HG03378 (cell line): ENCODE measurements at regions not wholly inside any gene's neighbourhood (a gene's known extent, or its start where the extent isn't known, plus 50 kb on each side); places are given as distances from the start of the nearest gene placed in this dataset.

Experiments
- ATAC-seq: cut with Tn5 transposase; IDR thresholded peaks from one replicate; pipeline ENCODE4 v1.9.1; 2021; ENCODE audit warnings: mild to moderate bottlenecking, moderate library complexity; ENCODE audit not compliant: unreplicated experiment

- ATAC-seq: no peak
Measured at GRCh38 chr10:43811871-43812270, 163.2 kb upstream of the ZNF32 start.

DNA sequence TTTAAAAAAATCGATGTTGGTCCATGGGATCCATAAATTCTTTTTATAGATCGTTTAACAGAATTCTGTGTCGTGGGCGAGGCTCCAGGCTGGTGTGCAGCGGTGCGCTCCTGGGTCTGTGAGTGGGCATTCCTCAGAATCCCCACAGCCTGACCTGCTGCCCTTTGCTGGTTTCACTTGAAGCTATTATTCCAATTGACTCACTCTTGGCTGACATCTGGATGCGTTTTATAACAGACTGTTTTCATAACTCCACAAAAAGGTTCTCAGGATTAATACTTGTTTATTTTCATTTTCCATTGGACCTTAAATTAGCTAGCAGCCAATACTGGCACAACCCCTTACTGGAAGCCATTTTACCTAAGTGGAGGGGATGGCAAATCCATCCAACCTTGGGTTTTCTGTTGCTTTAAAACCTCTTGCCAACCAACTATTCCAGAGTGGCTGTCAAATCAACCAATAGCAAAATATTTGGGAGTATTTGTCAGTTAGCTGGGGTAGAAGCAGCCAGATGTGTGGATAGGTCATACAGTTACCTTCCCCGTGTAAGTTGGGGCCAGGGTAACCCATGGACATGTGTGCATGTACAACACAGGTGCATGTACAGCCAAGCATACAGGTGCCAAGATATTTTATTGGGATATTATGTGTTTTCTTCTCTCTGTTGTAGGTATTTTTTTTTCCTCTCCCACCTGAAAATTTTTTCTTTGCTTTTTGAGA is 160.7 kb upstream of the ZNF32 start:
- ATAC-seq: no peak

GRCh38 chr10:43808136-43808535 is 159.5 kb upstream of the ZNF32 start:
- peak; percentile 89 for ATAC-seq

DNA sequence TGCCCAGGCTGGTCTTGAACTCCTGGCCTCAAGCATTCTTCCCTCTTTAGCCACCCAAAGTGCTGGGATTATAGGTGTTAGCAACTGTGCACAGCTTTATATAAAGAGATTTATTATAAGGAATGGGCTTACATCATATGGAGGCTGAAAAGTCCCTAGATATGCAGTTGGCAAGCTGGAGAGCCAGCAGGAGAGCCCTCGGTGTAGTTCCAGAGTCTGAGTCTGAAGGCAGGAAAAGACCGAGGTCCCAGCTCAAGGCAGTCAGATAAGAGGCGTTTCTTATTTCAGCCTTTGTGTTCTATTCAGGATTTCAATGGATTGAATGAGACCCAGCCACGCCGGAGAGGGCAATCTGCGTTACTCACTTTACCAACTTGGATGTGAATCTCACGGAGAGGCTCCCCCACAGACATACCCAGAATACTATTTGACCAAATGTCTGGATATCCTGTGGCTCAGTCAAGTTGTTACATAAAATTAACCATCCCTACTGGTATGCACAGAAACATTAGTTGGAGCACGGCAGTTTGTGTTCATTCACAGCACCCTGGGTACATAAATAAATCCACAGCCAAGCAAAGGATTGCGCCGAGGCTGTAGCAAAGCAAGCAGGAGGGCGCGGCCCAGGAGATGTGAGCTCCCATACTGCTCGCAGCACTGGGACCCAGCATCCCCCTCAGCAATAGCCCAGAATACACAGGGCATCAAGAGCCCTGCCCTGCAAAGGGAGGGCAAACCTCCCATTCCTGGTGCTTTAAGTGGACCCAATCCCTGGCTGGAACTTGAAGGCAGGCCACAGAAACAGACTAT is 158.4 kb upstream of the ZNF32 start:
- no peak for ATAC-seq

DNA sequence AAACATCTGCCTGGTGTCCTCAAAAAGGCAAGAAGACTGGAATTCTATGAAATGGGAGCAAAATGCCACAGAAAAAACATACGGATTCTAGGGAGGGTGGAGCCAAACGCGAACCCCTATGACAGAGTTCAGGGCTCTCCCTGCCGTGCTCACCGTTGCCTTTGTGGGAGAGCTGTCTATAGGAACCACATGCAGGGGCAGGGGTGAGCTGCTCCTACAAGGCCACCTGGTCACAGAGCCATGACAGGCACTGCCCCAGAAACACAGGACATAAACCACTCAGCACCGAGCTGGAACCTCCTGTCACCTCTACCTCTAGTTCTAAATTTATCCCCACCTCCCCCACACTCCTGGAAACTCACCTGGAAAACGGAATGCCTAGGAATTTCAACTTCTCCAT is 155.1 kb upstream of the ZNF32 start:
- no peak for ATAC-seq

DNA sequence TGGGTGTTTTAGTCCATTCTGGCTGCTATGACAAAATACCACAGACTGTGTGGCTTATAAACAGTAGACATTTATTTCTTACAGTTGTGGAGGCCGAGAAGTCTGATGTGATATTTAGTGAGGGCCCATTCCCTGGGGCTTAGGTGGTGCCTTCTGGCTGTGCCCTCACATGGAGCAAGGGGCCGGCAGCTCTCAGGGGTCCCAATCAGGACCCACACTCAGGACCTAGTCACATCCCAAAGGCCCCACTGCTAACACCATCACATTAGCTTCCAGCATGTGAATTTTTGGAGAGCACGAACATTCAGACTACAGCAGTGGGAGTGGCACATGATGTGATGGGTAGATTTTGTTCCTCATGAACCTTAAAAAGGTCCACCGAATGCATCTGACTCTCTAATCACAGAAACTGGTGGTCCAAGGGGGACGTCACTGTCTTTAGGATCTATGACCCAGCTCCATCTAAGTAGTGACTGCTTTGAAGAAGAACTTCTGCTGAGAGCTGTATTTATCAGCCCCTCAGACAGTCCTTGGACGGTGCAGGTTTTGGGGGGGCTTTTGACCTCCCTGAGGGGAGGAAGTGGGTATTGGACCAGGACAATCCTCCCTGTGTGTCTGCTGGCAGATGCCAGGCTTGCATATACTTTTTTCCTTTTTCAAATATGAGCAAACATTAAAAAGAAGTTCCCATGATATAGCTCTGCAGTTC is 154.5 kb upstream of the ZNF32 start:
- no peak for ATAC-seq

DNA sequence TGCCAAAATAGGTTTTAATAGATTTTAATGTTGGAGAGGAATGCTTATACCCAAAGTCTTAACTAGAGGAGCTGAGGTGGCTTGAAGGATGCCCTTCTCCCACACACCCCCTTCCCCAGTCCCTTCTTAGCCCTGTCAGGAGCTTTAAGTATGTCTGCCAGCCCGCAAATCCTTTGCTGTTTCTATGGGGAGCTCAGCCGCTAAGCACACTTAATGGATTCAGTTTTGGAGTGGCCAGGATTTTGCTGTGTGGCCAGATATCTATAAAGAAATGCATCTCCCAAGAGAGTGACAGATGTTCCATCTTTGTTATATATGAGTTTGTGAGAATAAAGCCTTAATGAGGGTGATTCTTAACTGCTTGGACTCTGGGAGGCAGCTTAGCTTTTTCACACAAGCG is 152.9 kb upstream of the ZNF32 start:
- no peak for ATAC-seq

- no peak for ATAC-seq
Measured at GRCh38 chr10:43801140-43801539, 152.5 kb upstream of the ZNF32 start.

DNA sequence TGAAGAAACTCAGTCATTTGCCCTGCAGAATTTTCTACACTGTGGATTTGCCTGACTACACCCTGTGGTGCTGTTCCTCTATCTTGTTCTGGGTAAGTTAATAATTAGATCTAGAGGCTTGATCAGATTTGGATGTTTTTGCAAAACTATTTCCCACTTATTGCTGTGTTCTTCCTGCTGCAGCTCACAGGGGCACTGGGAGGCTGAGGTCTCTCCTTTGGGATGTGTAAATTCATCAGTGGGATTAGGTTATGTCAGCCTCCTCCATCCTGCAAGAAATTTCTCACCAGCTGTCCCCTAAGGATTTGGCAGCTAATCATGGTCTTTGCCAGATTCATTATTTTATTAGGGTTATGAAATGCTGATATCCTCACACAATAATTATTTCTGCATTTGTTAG is 148.1 kb upstream of the ZNF32 start:
- ATAC-seq: no peak

- ATAC-seq: no peak
Measured at GRCh38 chr10:43795639-43796038, 147.0 kb upstream of the ZNF32 start.

DNA sequence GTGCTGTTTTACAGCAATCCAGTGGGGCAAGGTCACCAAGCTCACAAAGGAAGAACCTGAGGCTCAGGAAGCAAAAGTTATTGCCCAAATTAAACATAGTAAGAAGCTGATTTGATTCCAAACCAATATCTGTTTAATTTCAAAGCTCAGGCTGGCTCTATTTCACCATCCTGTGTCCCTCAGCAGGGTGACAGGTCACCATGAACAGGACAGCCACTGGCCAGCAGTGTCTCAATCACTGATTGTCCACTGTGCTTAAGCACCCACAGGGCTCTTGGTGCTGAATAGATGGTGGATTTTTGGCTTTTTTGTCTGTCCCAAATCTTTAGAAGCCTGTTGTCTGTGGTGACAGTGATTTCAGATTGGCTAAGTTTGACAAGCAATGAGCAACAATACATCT is 146.4 kb upstream of the ZNF32 start:
- no peak for ATAC-seq

- no peak for ATAC-seq
Measured at GRCh38 chr10:43794181-43794815, 145.6 kb upstream of the ZNF32 start.

DNA sequence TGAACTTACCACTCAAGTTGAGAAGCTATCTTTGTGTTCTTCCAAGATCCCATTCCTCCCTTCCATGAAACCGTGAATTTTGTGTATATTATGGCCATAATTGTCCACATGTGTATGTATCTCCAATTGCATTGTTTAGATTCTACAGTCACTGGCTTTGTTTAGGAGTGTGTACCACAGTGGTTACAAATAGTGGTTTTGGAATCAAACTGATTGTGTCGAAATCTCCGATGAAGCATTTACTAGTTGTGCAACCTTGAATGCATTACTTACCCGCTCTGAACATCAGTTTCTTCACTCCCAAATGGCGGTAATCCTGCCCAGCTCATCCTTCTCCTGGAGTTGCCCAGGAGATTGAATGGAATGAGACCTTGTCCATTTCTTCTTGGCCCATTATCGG is 145.0 kb upstream of the ZNF32 start:
- ATAC-seq: no peak

GRCh38 chr10:43790147-43790546 is 141.5 kb upstream of the ZNF32 start:
- ATAC-seq: no peak

DNA sequence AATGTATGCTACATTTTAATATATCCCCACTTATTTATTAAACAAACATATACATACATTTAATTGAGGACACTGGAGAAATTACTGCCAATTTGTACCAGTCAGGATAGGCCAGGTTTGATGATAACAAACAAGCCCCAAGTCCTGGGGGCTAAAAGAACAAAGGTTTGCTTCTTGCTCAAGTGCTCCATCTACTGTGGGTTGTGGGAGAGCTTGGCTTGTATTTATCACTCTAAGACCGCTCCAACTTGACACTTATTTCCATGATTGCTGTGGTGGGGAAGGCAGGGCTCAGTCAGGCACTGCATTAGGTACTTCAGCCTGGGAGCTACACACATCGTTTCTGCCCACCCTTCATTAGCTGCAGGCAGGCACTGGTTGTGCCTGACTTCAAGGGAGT is 136.6 kb upstream of the ZNF32 start:
- no peak for ATAC-seq

GRCh38 chr10:43782814-43783213 is 134.1 kb upstream of the ZNF32 start:
- ATAC-seq: no peak

- peak; percentile 83 for ATAC-seq
Measured at GRCh38 chr10:43781480-43782361, 133.0 kb upstream of the ZNF32 start.

- no peak for ATAC-seq
Measured at GRCh38 chr10:43778571-43778970, 129.9 kb upstream of the ZNF32 start.

DNA sequence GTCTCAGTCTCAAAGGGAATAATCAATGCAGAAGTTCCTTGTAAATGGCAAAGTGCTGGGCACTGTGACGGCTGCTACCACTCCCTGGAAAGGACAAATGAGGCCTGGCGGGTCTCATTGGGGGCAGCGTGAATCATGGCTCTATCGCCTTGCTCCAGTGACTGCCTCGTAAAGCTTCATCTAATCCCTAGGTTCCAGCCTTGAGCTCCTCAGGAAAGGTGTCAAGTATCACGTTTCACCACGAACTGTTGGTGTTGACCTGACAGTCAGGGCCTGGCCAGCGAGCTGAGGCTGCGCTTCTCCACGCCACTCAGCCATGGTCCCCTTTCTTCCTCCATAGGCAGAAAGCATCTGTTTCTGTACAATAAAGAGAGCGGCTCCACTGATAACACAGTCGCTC is 126.7 kb upstream of the ZNF32 start:
- no peak for ATAC-seq

DNA sequence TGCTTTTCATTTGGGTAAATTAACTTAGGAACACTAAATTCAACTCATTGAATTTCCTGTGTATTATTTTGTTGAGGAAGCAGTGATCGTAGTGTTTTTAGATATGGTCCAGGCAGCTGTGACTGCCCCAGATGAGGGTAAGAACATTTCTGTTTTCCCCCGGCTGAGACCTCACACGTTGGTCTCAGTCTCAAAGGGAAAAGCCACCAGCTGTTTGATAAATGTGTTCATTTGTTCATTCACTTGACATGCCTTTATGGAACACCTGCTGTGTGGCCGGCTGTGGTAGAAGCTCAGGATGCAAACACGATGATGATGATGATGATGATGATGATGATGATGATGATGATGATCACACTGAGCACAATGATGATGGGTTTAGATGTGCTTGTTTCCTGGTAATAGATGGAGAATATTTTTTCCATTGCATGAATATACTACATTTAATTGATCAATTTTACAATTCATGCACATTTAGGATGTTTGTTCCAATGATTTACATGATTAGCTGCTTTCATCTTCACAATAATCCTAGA is 125.6 kb upstream of the ZNF32 start:
- no peak for ATAC-seq
